GM23338 (cell line): ENCODE measurements at regions not wholly inside any gene's neighbourhood (a gene's known extent, or its start where the extent isn't known, plus 50 kb on each side); places are given as distances from the start of the nearest gene placed in this dataset.

ENCODE experiments used
- ATAC-seq: fragments of 200-7000 bp; cut with Tn5 transposase; 3 replicates; pipeline ENCODE4 v1.9.1; 2020
- DNase-seq: peaks from one replicate; pipeline ENCODE4 v3.0.0-alpha.2; 2015; ENCODE audit warnings: low spot score
- H2AFZ ChIP-seq: fragments of 200-600 bp; sonication (generic); 2 replicates; pipeline ENCODE4 v1.8.0; 2016; ENCODE audit warnings: antibody characterized with exemption, mild to moderate bottlenecking, moderate library complexity
- H3F3A ChIP-seq: fragments of 200-600 bp; sonication (generic); replicated peaks from 2 replicates; pipeline ENCODE4 v1.8.0; 2017; ENCODE audit warnings: antibody characterized with exemption, mixed run types, low read depth
- H3K27ac ChIP-seq: fragments of 200-600 bp; sonication (generic); 2 replicates; pipeline ENCODE4 v1.6.1; 2016; ENCODE audit warnings: low read depth
- H3K27me3 ChIP-seq: fragments of 200-600 bp; sonication (generic); 2 replicates; pipeline ENCODE4 v1.8.0; 2016; ENCODE audit warnings: mild to moderate bottlenecking, mixed run types, moderate library complexity; ENCODE audit not compliant: insufficient read depth
- H3K36me3 ChIP-seq: fragments of 200-600 bp; sonication (generic); 2 replicates; pipeline ENCODE4 v1.8.0; 2016; ENCODE audit warnings: mild to moderate bottlenecking; ENCODE audit not compliant: insufficient read depth
- H3K4me1 ChIP-seq: fragments of 200-600 bp; sonication (generic); 2 replicates; pipeline ENCODE4 v1.8.0; 2016; ENCODE audit warnings: mild to moderate bottlenecking, moderate library complexity; ENCODE audit not compliant: insufficient read depth
- H3K4me2 ChIP-seq: fragments of 200-600 bp; sonication (generic); 2 replicates; pipeline ENCODE4 v1.7.1; 2017; ENCODE audit warnings: mixed run types
- H3K4me3 ChIP-seq: fragments of 200-600 bp; sonication (generic); 2 replicates; pipeline ENCODE4 v1.6.1; 2016; ENCODE audit warnings: mixed run types
- H3K79me2 ChIP-seq: fragments of 200-600 bp; sonication (generic); replicated peaks from 2 replicates; pipeline ENCODE4 v1.8.0; 2017; ENCODE audit warnings: mild to moderate bottlenecking; ENCODE audit not compliant: insufficient read depth
- H3K9me2 ChIP-seq: fragments of 200-600 bp; sonication (generic); 2 replicates; pipeline ENCODE4 v1.8.0; 2017; ENCODE audit not compliant: insufficient read depth
- H4K20me1 ChIP-seq: fragments of 200-600 bp; sonication (generic); replicated peaks from 2 replicates; pipeline ENCODE4 v1.8.0; 2017; ENCODE audit warnings: mild to moderate bottlenecking; ENCODE audit not compliant: insufficient read depth
- H3K27ac Mint-ChIP-seq: 2 replicates; pipeline ENCODE4 v1.8.0; 2020; ENCODE audit warnings: inconsistent platforms, mild to moderate bottlenecking, moderate library complexity, mixed read lengths
- H3K27me3 Mint-ChIP-seq: 3 replicates; pipeline ENCODE4 v1.8.0; 2022; ENCODE audit warnings: low read depth, mild to moderate bottlenecking, moderate library complexity, mixed read lengths, inconsistent platforms; ENCODE audit not compliant: insufficient read depth, poor library complexity
- H3K36me3 Mint-ChIP-seq: 3 replicates; pipeline ENCODE4 v1.8.0; 2021; ENCODE audit warnings: low read depth, mild to moderate bottlenecking, inconsistent platforms, moderate library complexity, mixed read lengths
- H3K4me1 Mint-ChIP-seq: 3 replicates; pipeline ENCODE4 v1.8.0; 2020; ENCODE audit warnings: mild to moderate bottlenecking, inconsistent platforms, mixed read lengths
- H3K4me3 Mint-ChIP-seq: 3 replicates; pipeline ENCODE4 v1.8.0; 2021; ENCODE audit warnings: moderate library complexity, mild to moderate bottlenecking, inconsistent platforms, mixed read lengths
- H3K9me3 Mint-ChIP-seq: 3 replicates; pipeline ENCODE4 v1.8.0; 2020; ENCODE audit warnings: moderate library complexity, mild to moderate bottlenecking, inconsistent platforms, mixed read lengths
- CREB1 ChIP-seq: fragments of 250-450 bp; sonication (Bioruptor Pico); IDR thresholded peaks from 2 replicates; pipeline ENCODE4 v1.5.0; 2020; ENCODE audit warnings: low read depth, mild to moderate bottlenecking, moderate library complexity
- CTCF ChIP-seq, 2 experiments: fragments of 200-600 bp in 1 of 2; sonication (generic) in 1 of 2; conservative IDR thresholded peaks; 2 replicates each; pipeline versions ENCODE4 v1.5.1 to v1.6.1; 2016 to 2017; ENCODE audit warnings: antibody characterized with exemption in 2 of 2, low read depth in 2 of 2, mild to moderate bottlenecking in 2 of 2, moderate library complexity in 1 of 2
- ETS1 ChIP-seq: IDR thresholded peaks from 2 replicates; pipeline ENCODE4 v1.6.1; 2016; ENCODE audit warnings: antibody characterized with exemption
- EZH2 ChIP-seq: fragments of 200-600 bp; sonication (generic); IDR thresholded peaks from one replicate; pipeline ENCODE4 v1.8.0; 2017; ENCODE audit warnings: antibody characterized with exemption, mild to moderate bottlenecking, low read depth; ENCODE audit not compliant: unreplicated experiment
- EZH2phosphoT487 ChIP-seq: fragments of 200-600 bp; sonication (generic); IDR thresholded peaks from one replicate; pipeline ENCODE4 v1.8.1; 2018; ENCODE audit warnings: antibody characterized with exemption; ENCODE audit not compliant: unreplicated experiment
- JUNB ChIP-seq: IDR thresholded peaks from one replicate; pipeline ENCODE4 v1.6.1; 2016; ENCODE audit warnings: antibody characterized with exemption; ENCODE audit not compliant: unreplicated experiment
- NANOG ChIP-seq: IDR thresholded peaks from 2 replicates; pipeline ENCODE4 v1.6.1; 2016; ENCODE audit warnings: antibody characterized with exemption, borderline replicate concordance
- POLR2AphosphoS5 ChIP-seq: IDR thresholded peaks from 2 replicates; pipeline ENCODE4 v1.6.1; 2016; ENCODE audit warnings: antibody characterized with exemption, low read depth
- REST ChIP-seq: IDR thresholded peaks from one replicate; pipeline ENCODE4 v1.6.1; 2018; ENCODE audit warnings: antibody characterized with exemption; ENCODE audit not compliant: unreplicated experiment
- STAT1 ChIP-seq: IDR thresholded peaks from one replicate; pipeline ENCODE4 v1.6.1; 2016; ENCODE audit warnings: antibody characterized with exemption; ENCODE audit not compliant: unreplicated experiment
- ZNF114 ChIP-seq: fragments of 250-450 bp; sonication (Bioruptor Pico); IDR thresholded peaks from 2 replicates; pipeline ENCODE4 v1.5.0; 2020; ENCODE audit warnings: mild to moderate bottlenecking, moderate library complexity
- ZNF331 ChIP-seq: fragments of 250-450 bp; sonication (Bioruptor Pico); IDR thresholded peaks from 2 replicates; pipeline ENCODE4 v1.5.0; 2020; ENCODE audit warnings: low read depth, mild to moderate bottlenecking, moderate library complexity
- ZNF462 ChIP-seq: fragments of 250-450 bp; sonication (Bioruptor Pico); IDR thresholded peaks from 2 replicates; pipeline ENCODE4 v1.5.0; 2020; ENCODE audit warnings: mild to moderate bottlenecking, moderate library complexity

- TF ChIP-seq REST (no peak), POLR2AphosphoS5 (no peak), JUNB (no peak), NANOG (no peak), STAT1 (no peak), CREB1 (no peak), ZNF462 (no peak), ETS1 (no peak), ZNF114 (CRISPR knock-in tag) (no peak), ZNF331 (no peak), EZH2phosphoT487 (no peak), CTCF (conservative IDR thresholded peaks at IDR 0.05; ENCODE audit: low read depth in 2 of 2) (no peak), EZH2 (no peak)
- ATAC-seq (no peak), DNase-seq (no peak)
- Histone ChIP-seq H3K27me3 (no peaks in the 10 kb centered on the region), H3K4me3 (no peak overlapping the region), H2AFZ (no peak overlapping the region), H3F3A (no peaks in the 10 kb centered on the region), H3K4me2 (no peak overlapping the region), H3K27ac (no peak overlapping the region), H3K9me2 (no peaks in the 10 kb centered on the region), H4K20me1 (no peaks in the 10 kb centered on the region), H3K79me2 (peaks cover 19% of the 10 kb centered on the region), H3K4me1 (peaks cover 34% of the 10 kb centered on the region), H3K36me3 (no peaks in the 10 kb centered on the region)
- H3K27me3 Mint-ChIP-seq, result peaks cover 17% of the 10 kb centered on the region
- H3K36me3 Mint-ChIP-seq, result no peaks in the 10 kb centered on the region
- no peak overlapping the region for H3K4me3 Mint-ChIP-seq
- H3K9me3 Mint-ChIP-seq, result no peaks in the 10 kb centered on the region
- H3K4me1 Mint-ChIP-seq, result peaks cover 41% of the 10 kb centered on the region
- no peak overlapping the region; the same call in 1 of the 2 replicates for H3K27ac Mint-ChIP-seq
Measured at GRCh38 chr14:100393906-100394732, 71.0 kb downstream of the SLC25A47 start.
